HG02885 (cell line): ENCODE measurements at regions not wholly inside any gene's neighbourhood (a gene's known extent, or its start where the extent isn't known, plus 50 kb on each side); places are given as distances from the start of the nearest gene placed in this dataset.

Experiments used
- ATAC-seq: cut with Tn5 transposase; IDR thresholded peaks from one replicate; pipeline ENCODE4 v1.9.1; 2021; ENCODE audit warnings: mild to moderate bottlenecking; ENCODE audit not compliant: unreplicated experiment, poor library complexity

DNA sequence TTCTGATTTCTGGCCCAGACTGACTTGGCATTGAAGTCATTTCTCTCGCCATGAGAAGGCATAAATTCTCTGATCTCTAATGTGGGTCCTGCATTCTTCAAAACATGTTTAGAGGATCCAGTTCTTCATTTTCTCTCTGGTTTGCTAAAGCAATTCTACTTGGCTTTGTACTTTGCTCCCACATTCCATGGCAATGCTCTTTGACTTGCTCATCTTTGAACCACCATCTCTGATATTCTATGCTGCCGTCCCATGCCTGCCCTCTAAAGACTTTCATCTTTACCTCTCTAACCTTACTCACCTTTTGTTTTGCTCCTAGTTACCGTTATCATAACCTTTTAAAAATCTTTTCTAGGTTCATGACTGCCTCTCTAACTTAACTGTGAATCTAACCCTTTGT lies 366.9 kb downstream of the KIF4B start:
- ATAC-seq, result no peak

DNA sequence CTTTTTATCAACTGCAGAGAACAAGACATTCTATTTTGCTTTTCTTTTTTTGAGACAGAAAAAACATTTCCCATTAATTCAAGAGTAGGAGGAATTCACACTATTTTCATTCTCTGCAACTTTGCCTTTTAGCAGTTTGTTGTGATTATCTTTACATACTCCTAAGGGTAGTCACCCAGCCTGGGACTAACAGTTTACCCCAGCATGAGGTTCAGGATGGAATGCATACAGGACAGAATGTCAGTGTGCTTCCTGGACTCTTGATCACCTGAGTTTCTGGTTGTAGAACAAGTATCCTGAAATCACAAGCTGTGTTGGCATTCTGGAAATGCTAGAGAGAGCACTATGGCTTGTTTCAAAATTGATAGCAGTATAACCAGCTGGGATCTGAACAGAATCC lies 368.1 kb downstream of the KIF4B start:
- no peak for ATAC-seq

DNA sequence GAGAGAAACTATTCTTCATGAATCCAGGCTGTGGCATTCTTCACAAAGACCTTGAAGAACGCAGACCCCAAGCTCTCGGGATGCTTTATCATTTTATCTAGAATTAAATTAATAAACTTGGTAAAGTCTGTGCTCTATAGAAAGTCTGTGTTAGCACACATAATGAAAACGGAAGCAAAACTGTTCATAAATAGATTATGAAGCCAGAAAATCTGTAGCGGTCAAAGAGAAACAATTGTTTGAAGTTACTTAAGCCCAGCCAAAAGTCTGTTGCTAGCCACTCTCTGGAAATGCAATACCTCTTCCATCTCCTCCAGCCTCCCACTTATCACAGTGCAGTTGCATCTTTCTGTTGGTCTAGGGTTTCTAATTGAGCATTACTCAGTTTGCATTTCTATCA lies 375.9 kb downstream of the KIF4B start:
- ATAC-seq, result peak; percentile 45

DNA sequence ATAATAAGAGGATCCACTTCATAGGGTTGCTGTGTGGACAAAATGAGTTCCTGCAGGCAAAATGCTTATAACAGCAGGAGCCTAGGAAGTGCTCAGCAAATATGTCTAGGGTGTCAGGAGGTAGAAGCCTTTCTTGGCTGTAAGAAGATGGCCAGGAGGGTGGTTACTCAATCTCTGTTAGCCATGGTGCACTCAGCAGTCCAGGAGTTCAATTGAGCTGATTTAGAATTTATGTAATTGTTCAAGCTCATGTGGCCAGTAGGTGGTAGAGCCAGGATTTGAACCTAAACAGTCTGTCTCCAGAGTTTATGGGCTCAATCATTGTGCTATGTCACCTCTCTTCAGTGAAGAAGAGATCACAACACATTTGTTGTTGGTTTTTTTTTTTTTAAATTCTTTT lies 381.2 kb downstream of the KIF4B start:
- ATAC-seq, result no peak

DNA sequence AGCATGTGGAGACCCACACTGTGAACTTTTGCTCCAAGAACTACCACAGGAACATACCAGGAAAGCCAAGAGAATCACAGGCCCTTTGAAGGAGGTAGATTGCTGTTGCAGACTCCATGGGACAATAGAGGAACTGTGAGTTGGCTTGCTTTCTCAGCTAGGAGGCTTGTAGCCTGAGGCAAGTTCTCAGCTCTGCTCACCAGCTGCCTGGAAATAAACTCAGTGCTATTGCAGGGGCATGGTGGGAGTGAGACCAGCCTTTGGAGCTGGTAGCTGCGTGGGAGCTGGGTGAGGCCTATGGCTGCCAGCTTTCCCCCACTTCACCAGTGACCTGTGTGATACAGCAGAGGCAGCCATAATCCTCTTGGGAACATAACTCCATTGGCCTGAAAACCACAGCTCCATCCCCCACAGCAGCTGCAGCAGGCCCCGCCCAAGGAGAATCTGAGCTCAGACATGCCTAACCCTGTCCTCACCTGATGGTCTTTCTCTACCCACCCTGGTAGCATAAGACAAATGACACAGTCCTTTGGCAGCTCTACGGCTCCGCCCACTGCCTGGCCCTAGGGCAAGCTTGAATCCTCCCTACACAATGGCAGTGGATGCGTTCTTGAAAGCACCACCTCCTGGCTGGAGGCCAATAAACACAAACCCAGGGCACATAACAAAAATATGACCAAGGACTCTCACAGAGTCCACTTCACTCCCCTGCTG lies 389.5 kb downstream of the KIF4B start:
- no peak for ATAC-seq

DNA sequence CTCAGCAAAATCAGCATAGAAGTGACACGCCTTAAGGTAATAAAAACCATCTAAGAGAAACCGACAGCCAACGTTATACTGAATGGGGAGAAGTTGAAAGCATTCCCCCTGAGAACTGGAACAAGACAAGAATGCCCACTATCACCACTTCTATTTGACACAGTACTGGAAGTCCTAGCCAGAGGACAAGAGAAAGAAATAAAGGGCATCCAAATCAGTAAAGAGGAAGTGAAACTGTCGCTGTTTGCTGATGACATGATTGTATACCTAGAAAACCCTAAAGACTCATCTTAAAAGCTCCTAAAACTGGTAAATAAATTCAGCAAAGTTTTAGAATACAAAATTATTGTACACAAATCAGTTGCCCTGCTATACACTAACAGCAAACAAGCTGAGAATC lies 393.3 kb downstream of the KIF4B start:
- no peak for ATAC-seq

DNA sequence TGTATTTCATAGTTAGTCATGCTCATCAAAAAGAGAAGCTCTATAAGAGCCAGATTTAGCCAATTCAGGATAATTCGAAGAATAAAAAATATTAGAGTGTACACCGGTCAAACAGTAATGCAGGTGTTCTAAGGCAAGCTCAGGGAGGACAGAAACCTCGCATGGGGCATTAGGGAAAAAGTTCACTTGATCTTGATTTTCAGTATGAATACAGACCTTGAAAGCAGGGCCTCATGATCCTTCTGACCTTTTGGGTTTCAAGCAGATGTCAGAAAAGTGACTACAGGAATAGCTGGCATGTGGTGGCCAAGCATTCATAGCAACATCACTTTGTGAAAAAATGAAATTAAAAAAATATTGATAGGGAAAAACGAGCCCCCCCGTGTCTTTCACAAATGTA lies 394.9 kb downstream of the KIF4B start:
- ATAC-seq, result peak; percentile 48

DNA sequence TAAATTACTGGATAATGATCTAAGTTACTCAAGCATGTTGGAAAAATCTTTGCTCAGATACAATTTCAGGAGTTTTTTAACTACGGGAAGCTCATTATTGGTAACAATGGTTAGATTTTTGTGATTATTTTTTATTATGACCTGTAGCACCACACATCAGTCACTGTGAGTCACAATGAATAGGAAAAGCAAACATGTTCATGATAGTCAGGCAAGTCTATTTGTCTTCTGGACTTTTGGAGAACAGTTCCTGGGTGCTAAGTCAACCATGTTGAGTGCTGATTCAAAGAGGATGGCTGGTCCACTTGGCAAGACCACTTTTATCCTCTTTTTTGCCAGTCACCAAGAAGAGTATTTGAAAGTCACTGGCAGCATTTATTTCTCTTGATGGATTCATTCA lies 403.2 kb downstream of the KIF4B start:
- no peak for ATAC-seq

DNA sequence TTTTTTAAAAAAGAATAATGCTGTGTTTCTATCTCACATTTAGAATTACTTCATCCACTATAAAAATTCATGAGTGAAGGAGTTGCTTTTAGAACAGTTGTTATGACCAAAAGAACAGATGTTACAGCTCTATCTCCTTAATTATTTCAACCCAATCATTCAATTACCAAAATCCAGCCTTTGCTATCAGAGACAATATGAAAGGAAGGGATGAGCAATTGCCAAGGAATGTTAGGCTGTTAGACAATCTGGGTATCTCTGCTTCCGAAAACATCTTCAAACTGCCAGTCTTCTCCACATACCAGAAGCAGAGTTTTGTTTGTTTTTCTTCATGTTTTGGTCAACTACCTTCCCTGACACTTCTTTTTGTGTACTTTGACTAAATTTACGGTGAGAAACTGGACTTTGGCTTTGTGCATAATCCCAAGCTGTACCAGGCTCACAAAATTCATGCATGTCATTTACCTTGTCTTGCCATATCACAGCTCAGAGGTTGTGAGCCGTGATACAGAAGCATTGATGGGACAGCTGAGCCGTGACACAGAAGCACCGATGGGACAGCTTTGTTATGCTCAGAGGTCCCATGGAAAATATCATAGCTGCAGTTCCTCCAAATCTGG lies 405.5 kb downstream of the KIF4B start:
- no peak for ATAC-seq

DNA sequence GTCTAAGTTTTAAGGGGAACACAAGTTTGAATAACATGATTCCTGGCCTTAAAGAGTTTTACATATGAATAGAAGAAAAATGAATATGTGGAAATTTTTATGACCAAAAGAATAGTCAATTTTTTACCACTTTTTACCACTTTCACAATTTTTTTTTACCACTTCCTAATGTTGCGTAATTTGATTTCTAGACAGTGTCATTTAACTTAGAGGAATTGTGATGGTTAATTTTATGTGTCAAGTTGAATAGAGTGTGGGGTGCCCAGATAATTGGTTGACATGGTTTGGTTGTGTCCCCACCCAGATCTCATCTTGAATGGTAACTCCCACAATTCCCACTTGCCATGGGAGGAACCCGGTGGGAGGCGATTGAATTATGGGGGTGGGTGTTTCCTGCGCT lies 416.6 kb downstream of the KIF4B start:
- ATAC-seq, result no peak

DNA sequence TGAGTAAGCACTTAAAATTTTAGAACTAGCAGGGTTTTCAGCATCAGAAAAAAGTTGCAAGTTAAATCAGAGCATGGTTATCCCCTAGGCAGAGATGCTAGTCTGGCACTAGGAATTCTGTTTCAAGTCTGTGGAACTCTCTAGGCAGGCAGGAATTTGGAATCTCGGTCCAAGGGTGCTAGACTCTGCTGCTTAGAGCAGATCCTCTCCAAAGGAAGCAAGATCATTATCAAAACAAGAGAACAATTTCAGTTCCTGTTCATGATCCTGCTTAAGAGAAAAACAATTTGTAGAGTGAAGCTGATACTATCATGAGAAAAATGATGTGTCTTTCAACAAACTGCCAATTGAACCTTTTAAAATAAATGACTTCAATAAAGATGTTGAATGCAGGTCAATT lies 420.7 kb downstream of the KIF4B start:
- no peak for ATAC-seq

DNA sequence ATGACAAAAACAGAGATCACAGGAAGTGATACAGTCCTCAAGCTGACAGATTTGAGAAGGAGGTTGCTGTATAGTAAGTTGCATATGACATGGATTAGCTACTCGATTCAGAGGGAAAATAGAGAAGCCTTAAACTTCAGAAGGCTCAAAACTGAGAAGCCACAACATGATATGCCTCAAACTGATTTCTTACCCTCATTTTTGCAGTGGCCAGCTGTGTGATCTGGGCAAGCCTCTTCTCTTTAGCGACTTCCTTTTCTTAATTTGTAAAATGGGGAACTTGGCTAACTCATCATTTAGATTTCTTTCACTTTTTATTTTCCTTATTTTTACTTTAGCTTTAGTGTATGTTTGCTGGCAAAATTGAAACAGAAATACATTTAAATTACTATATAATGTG lies 421.1 kb downstream of the KIF4B start:
- no peak for ATAC-seq

DNA sequence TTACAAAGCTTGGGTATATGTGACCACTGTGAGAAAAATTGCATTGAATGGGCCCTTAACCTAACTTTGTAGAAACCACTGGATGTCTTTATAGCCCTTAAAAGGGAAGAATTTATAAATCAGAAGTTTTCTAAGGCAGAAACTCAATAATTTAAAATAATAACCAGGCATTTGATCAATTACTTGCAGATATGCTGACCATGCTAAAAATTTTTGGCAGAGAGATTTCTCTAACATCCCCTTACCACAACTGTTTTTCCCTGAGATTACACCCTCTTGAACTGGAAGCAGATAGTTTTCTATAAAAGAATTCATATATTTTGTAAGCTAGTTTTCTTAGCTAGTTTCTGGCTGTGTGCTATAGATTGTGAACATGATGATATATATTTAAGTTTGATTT lies 428.3 kb downstream of the KIF4B start:
- ATAC-seq, result no peak

DNA sequence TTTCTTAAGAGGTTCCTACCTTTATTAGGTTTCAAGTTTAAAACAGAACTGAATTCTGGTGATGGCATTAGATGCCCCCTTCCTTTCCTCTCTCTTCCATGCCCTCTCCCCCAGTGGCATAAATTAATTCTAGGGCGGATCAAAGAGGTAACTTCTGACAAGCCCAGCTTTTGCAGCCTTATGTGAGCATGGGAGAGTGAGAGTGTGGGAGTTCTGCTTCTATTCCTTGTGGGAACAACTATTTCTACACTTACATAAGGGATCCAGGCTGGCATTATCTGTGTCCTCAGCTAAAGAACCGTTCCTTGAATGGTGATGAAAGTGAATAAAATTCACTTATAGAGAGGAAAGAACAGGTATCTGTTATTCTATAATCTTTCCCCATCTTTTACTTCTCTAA lies 437.6 kb downstream of the KIF4B start:
- no peak for ATAC-seq

DNA sequence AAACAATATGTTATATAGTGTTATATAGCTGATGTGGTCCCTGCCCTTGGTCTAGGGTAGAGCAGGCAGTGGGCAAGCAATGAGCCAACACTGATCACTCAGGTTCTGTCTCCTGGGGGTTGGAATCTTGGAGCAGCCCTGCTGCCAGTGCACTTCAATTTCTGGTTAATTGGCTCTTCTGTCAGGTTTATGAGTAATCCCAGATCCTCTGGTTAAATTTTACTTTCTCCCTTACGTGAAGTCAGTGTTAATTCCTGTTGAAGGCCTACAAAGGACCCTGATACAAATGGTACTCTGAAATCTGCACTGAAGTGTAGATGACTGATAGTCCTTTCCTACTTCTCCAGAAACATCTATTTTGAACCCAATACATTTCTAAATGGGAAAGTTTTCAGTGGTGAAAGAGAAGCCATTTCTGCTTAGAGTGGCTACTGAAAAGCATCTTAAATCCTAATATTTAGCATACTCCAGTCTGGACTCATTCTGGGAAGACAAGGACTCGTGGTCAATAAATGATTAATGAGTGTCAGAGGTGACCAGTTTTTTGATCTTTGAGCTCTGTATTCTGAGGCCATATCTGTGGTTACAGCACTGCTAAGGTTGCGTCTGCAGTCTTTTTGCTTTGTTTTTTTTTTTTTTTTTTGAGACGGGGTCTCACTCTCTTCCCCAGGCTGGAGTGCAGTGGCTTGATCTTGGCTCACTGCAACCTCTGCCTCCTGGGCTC lies 442.4 kb downstream of the KIF4B start:
- no peak for ATAC-seq

DNA sequence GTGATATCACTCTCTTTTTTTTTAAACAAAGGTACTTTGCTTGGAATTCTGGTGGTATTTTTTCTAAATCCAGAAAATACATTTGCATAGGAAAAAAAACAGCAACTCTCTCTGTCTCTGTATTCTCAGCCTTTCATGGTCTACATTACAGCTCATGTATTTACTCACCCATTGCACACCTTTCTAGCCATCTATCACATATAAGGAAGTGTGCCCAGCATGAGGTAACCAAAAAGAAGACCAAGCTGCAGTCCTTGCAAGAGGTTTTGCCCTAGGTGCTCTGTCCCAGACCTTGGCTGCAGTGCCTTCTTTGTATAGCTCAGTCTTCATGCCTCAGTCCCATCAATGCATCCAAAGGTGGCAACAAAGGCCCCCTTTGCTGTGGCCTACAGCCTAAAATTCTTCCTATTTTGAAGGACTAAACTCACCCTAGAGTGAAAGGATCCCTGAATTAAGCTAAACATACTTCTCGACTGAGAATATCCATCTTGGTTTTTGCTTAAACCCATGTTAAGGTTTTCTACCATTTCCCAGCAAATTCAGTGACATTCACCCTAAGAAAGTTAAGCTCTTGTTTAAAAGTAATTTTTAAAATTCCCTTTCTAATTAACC lies 446.4 kb downstream of the KIF4B start:
- no peak for ATAC-seq

DNA sequence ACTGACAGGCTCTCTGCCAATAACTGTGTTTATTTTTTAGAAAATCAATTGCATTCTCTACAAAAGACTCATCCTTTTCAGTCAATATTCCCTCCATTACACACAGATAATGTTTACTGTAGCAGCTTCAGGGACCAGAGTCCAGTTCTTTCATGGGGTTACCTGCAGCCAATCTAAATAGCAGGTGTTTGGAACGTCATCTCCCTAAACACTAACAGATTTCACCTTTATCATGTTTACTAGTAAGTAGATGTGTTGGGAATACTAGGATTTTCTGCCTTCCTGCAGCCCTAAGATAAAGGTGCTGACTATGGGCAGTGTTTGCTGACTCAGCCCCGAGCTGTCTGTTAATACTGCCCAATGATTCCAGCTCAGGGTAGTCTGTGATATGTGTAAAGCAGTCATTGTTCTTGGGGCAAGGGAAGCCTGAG lies 447.0 kb downstream of the KIF4B start:
- no peak for ATAC-seq

DNA sequence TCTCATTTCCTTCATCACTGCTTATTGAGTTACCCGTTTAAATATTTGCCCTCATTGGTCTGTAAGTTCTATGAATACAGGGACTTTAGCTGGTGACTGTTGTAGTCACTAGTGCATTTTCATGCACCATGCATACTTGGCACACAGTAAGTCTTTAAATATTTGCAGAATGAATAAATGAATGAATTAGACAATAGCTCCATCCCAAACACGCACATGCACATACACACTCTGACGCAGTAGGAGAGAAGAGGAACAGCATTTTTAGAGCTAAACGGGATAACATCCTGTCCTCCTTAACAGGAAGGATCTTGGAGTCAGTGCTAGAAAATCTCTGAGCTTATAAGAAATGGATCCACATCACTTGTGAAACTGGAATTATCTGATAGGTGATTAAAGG lies 447.7 kb downstream of the KIF4B start:
- no peak for ATAC-seq

DNA sequence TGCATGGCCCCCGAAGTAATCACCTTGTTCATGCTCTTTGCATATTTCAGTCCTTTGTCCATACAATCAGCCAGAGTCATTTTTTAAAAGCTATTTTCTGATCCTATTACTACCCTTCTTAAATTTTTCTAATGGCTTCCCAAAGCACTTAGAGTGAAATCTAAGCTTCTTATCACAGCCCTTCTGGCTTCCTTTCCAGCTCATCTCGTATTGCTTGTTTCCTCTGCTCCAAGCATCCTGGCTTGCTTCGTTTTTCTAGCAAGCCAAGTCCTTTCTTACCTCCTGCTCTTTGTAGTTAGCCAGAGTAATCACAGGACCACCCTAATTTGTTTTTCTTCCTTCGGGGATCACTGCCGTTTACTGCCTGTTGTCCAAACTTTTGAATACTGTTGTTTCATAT lies 453.3 kb downstream of the KIF4B start:
- no peak for ATAC-seq

DNA sequence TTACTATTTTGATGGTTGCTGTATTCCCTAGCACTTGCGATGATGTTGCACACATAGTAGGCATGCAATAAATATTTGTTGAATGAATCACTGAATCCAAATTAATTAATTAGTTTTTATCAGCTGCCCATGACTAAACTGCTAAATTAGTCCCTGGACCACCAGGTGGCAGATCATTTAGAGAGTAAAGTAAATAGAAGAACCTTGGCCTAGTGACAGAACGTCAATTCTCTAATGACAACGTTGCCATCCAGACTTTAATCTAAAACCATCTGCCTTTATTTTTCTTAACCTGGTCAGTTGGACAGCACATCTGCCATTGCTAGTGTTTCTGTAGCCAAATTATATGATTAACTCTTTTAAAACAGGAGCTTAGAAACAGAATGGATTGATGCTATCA lies 457.5 kb downstream of the KIF4B start:
- no peak for ATAC-seq

DNA sequence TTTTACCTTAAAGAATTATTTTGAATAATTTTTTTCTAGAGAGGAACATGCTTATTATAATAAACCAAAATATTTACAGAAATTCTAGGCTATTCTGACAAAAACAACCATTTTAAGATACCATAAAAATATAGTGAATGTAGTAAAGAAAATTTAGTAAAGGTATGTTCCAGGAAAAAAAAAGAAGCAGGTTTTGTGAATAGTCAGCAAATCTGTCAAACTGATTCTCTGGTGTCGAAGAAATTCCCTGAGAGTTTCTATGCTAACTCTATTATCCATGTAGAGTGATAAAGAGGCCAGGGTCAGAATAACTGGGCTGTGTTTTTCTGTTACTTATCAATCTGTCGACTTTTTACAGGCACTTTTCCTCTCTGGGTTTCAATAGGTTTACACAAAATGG lies 459.2 kb downstream of the KIF4B start:
- ATAC-seq, result no peak
